Fibroblast of skin of back (primary cell): ENCODE measurements at regions not wholly inside any gene's neighbourhood (a gene's known extent, or its start where the extent isn't known, plus 50 kb on each side); places are given as distances from the start of the nearest gene placed in this dataset.

Source experiments
- DNase-seq: peaks from one replicate; pipeline ENCODE4 v3.0.0-alpha.2; 2013

DNA sequence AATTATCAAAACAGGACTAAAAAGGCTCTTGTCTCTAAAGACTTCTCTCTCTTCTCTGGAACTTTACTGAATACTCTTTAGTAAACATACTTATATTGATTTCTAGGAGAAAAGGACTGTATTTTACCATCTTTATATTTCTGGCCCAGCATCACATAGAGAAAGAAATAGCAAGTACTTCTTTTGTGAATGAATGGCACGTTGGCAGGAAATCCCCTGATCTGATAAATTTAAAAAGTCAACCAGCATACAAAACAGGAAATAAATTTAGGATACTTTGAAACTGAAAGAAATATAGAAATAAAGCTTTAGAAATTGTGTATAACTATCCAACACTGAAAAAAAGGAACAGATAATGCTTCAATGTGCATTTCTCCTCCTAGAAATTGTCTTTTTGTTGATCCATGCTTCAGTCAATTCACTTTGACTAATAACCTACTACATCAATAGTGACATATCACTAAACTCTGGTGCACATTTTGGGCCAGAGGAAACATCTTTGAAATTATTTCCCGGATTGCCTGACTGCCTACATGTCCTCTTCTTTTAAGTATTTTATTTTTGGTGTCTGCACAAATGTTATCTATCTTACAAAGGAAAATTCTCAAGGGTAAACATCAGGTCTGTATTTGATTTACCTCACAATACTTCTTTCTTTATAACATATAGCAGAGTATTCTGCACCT lies 183.5 kb upstream of the FSTL5 start:
- no peak for DNase-seq

DNA sequence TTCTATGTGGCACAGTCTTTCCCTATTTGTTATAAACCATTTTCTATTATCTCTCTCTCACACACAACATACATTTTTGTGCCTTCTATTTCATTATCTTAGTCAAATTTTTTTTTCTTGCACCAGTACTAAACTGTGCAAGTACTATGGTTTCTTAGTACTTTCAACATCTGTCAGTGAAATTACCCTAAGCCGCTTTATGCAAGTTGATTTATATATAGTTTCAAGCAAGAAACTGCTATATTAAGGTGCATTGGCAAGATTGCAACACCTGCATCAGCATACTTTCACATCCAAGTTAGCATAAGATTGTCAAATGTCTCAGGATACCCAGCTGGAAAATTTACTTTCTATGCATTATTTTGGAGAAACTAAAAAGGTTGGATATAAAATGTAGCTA lies 180.2 kb upstream of the FSTL5 start:
- DNase-seq: no peak

- no peak for DNase-seq
Observed at GRCh38 chr4:162341533-162341932, 177.7 kb upstream of the FSTL5 start.

GRCh38 chr4:162323919-162324318 lies 160.1 kb upstream of the FSTL5 start:
- peak; percentile 48 for DNase-seq

DNA sequence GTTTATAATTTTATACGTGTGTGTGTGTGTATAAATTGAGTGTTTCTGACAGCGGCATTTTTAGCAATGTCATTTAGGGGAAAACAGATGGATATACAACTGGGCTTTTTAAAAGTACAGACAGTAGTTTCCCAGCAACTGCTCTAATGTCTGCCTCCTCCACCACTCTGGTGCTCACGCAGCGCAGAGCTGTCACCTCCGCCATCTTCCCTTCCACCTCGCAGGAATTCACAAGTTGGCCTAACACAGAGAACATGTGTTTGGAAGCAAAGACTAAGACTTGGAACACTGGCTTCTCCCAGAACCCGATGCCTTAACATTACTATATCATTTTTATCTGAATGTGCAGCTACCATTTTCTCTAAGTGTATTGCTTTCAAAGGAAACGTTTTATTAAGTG lies 158.3 kb upstream of the FSTL5 start:
- no peak for DNase-seq

GRCh38 chr4:162285753-162286152 lies 122.0 kb upstream of the FSTL5 start:
- DNase-seq: no peak

DNA sequence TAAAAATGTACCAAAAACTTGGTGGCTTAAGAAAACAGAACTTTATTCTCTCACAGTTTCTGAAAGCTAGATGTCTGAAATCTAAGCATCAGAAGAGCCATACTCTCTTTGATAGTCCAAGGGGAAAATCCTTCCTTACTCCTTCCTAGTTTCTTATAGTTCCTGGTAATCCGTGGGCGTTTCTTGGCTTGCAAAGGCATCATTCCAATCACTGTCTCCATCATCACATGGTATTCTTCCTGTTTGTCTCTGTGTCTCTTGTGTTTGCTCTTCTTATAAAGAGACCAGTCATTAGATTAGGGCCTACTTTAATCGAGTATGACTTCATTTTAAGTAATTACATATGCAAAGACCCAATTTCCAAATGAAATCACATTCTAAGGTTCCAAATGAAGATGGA lies 118.9 kb upstream of the FSTL5 start:
- DNase-seq: no peak

- no peak for DNase-seq
Observed at GRCh38 chr4:162274354-162274753, 110.6 kb upstream of the FSTL5 start.

GRCh38 chr4:162272215-162272614 lies 108.4 kb upstream of the FSTL5 start:
- no peak for DNase-seq

GRCh38 chr4:162268911-162269310 lies 105.1 kb upstream of the FSTL5 start:
- no peak for DNase-seq

DNA sequence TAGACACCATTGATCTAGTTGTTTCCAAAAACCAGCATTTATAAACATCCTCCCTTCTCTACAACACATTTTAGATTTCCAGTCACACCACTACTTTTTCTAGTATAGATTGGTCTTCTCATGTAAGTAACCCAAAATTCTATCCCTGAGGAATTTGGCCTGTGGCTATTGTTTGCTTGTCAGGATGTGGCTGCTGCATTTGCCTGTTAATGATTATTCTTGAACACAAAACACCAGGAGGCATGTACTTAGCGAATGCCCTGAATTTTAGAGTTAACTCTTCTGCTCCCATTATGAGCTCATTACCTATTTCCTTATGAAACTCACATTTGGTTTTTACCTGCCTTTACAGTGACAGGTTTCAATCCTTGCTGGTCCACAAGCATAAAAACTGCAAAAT lies 102.0 kb upstream of the FSTL5 start:
- no peak for DNase-seq

- no peak for DNase-seq
Observed at GRCh38 chr4:162245051-162245450, 81.3 kb upstream of the FSTL5 start.

DNA sequence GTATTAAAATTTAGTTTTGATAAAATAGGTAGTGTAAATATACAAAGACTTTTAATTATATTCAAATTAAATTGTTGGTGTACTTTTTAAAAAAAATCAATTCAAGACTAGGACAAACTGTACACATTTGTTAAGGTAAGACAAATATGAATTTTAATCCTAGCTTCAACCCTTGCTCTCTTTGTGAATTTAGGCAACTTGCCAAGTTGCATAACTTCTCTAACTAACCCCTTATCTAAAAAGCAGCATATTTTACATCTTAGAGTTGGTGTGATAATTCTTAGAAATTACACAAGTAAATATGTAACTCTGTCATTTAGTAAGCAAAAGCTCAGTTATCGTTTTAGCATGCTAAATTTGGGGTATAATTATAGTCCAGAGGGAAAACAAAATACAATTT lies 78.1 kb upstream of the FSTL5 start:
- DNase-seq: no peak

DNA sequence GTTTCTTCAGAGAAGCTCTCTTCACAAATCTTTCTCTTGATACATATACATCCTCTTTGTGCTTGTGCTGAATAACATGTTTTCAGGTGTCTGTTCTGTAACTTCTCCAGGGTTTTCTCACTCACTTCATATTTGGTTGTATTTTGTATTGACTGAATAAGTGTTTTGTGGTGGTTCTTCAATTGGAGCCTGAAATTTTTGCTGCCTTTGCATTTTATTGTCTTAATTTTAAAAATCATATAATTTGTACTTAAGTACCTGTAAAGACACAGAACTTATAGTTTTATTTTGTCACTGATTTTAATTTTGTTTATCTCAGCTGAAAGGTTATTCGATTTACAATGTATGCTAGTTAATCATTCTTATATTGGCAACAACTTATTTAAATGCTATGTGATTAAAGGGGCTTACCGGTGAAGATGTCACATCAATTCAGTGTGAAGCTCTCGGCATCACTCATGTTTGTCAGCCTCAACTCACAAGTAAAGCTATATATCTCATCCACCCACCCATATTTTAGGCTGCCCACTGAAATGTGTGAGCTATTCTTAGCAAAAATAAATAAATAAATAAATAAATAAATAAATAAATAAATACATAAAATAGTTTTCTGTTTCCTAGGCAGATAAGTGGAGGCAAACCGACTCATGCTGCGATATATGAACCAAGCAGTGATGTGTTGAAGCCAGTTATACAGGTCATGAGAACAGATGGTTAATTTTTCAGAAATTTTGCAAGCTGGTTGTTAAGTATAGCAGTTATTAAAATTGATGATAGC lies 76.4 kb upstream of the FSTL5 start:
- DNase-seq: no peak

DNA sequence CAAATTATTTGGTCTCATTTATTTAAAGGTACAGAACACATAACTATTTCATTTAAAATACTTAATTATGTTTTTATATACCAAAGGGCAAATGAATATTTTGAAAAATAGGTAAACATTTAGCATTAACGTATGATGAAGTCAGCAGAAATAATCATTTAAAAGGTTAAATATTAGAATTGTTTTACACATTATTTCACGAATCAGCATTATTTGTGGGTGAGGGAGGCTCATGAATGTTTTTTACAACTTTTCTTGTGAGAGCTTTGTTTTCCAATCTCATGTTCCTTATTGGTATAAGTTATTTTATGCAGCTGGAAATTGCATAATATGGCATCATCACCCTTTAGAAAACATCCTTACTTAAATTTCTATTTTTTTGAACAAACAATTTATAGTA lies 73.9 kb upstream of the FSTL5 start:
- no peak for DNase-seq

- DNase-seq: no peak
Observed at GRCh38 chr4:162234595-162234994, 70.8 kb upstream of the FSTL5 start.

- no peak for DNase-seq
Observed at GRCh38 chr4:162232349-162232748, 68.5 kb upstream of the FSTL5 start.

DNA sequence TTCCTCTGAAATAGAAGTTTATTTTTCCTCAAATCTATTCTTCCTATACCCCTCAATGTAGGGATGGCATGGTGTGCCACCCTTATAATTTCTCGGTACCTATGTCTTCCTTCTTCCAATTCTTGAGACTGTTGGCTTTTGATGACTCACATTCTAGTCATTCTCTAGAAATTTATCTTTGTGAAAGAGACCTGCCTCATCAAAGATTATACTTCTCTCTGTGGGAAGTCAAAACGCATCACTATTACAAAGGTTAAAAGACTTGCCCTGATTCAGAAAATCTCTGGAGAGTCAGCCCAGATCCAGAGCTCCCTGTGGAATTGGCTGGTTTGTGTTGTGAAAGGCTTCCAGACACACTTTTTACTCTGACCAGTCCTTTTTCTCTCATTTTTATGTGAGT lies 65.9 kb upstream of the FSTL5 start:
- peak; percentile 6 for DNase-seq

- no peak for DNase-seq
Observed at GRCh38 chr4:162221148-162221547, 57.3 kb upstream of the FSTL5 start.
